Adipocyte (in vitro differentiated cells): ENCODE measurements at regions not wholly inside any gene's neighbourhood (a gene's known extent, or its start where the extent isn't known, plus 50 kb on each side); places are given as distances from the start of the nearest gene placed in this dataset.

Experiments used
- DNase-seq: peaks from one replicate; pipeline ENCODE4 v3.0.0-alpha.2; 2015; ENCODE audit warnings: low read depth
- H3K27me3 ChIP-seq: replicated peaks from 2 replicates; pipeline ENCODE4 v1.7.0; 2013; ENCODE audit warnings: mild to moderate bottlenecking, low read length, moderate library complexity; ENCODE audit not compliant: control insufficient read depth, insufficient read depth
- H3K36me3 ChIP-seq: 2 replicates; pipeline ENCODE4 v1.7.0; 2013; ENCODE audit warnings: low read length, mild to moderate bottlenecking, moderate library complexity; ENCODE audit not compliant: control insufficient read depth, insufficient read depth, severe bottlenecking
- H3K4me1 ChIP-seq: 2 replicates; pipeline ENCODE4 v1.7.0; 2013; ENCODE audit warnings: mild to moderate bottlenecking, low read length, moderate library complexity; ENCODE audit not compliant: control insufficient read depth, insufficient read depth
- H3K4me3 ChIP-seq: 2 replicates; pipeline ENCODE4 v1.7.0; 2013; ENCODE audit warnings: mild to moderate bottlenecking, low read length, moderate library complexity
- H3K9ac ChIP-seq: 2 replicates; pipeline ENCODE4 v1.7.0; 2013; ENCODE audit warnings: mild to moderate bottlenecking, low read length, moderate library complexity
- H3K9me3 ChIP-seq: 2 replicates; pipeline ENCODE4 v1.7.0; 2013; ENCODE audit warnings: mild to moderate bottlenecking, low read length, moderate library complexity; ENCODE audit not compliant: control insufficient read depth

GRCh38 chr11:93248602-93249001 is 50.8 kb upstream of the SLC36A4 start:
- no peaks in the 10 kb centered on the region for H3K36me3 ChIP-seq
- H3K4me3 ChIP-seq, result no peak overlapping the region
- DNase-seq, result peak; percentile 8
- H3K4me1 ChIP-seq, result peaks cover 14% of the 10 kb centered on the region
- H3K9me3 ChIP-seq, result peaks cover 6% of the 10 kb centered on the region
- no peak overlapping the region for H3K9ac ChIP-seq
- no peaks in the 10 kb centered on the region for H3K27me3 ChIP-seq

- Histone ChIP-seq H3K27me3 (no peaks in the 10 kb centered on the region), H3K36me3 (no peaks in the 10 kb centered on the region)
- no peak for DNase-seq
These were observed 51.8 kb upstream of the SLC36A4 start for GRCh38 chr11:93249459-93250220.

GRCh38 chr11:93250326-93250725 is 52.5 kb upstream of the SLC36A4 start:
- H3K9me3 ChIP-seq, result no peaks in the 10 kb centered on the region
- DNase-seq, result no peak
- no peaks in the 10 kb centered on the region for H3K27me3 ChIP-seq
- H3K36me3 ChIP-seq, result no peaks in the 10 kb centered on the region
- H3K9ac ChIP-seq, result no peak overlapping the region
- no peak overlapping the region for H3K4me3 ChIP-seq
- H3K4me1 ChIP-seq, result peaks cover 14% of the 10 kb centered on the region

More at GRCh38 chr11:93249459-93250220, 51.8 kb upstream of the SLC36A4 start:
- no peak overlapping the region for H3K4me3 ChIP-seq
- H3K9me3 ChIP-seq, result no peaks in the 10 kb centered on the region
- no peak overlapping the region for H3K9ac ChIP-seq
- H3K4me1 ChIP-seq, result peaks cover 14% of the 10 kb centered on the region

GRCh38 chr11:93251922-93252321 is 54.1 kb upstream of the SLC36A4 start:
- no peaks in the 10 kb centered on the region for H3K27me3 ChIP-seq
- H3K9ac ChIP-seq, result no peak overlapping the region
- DNase-seq, result no peak
- H3K4me1 ChIP-seq, result peaks cover 14% of the 10 kb centered on the region
- no peak overlapping the region for H3K4me3 ChIP-seq
- H3K9me3 ChIP-seq, result no peaks in the 10 kb centered on the region
- H3K36me3 ChIP-seq, result no peaks in the 10 kb centered on the region

GRCh38 chr11:93253111-93253510 is 55.3 kb upstream of the SLC36A4 start:
- Histone ChIP-seq H3K36me3 (no peaks in the 10 kb centered on the region), H3K9me3 (no peaks in the 10 kb centered on the region), H3K4me3 (no peak overlapping the region), H3K27me3 (no peaks in the 10 kb centered on the region), H3K4me1 (peaks cover 14% of the 10 kb centered on the region), H3K9ac (no peak overlapping the region)
- DNase-seq, result no peak

- Histone ChIP-seq H3K9me3 (peaks cover 20% of the 10 kb centered on the region), H3K4me1 (no peaks in the 10 kb centered on the region), H3K9ac (no peak overlapping the region), H3K4me3 (no peak overlapping the region), H3K36me3 (no peaks in the 10 kb centered on the region), H3K27me3 (no peaks in the 10 kb centered on the region)
- DNase-seq, result no peak
These were observed 58.8 kb upstream of the SLC36A4 start for GRCh38 chr11:93256623-93257022.

GRCh38 chr11:93267383-93267782 is 63.2 kb upstream of the DEUP1 start:
- DNase-seq, result no peak
- no peak overlapping the region for H3K9ac ChIP-seq
- H3K9me3 ChIP-seq, result peaks cover 11% of the 10 kb centered on the region
- no peaks in the 10 kb centered on the region for H3K27me3 ChIP-seq
- no peak overlapping the region for H3K4me3 ChIP-seq
- H3K36me3 ChIP-seq, result no peaks in the 10 kb centered on the region
- H3K4me1 ChIP-seq, result no peaks in the 10 kb centered on the region

GRCh38 chr11:93268287-93269040 is 62.1 kb upstream of the DEUP1 start:
- no peak overlapping the region for H3K9ac ChIP-seq
- peaks cover 11% of the 10 kb centered on the region for H3K9me3 ChIP-seq
- H3K27me3 ChIP-seq, result no peaks in the 10 kb centered on the region
- no peaks in the 10 kb centered on the region for H3K36me3 ChIP-seq
- no peak for DNase-seq
- H3K4me3 ChIP-seq, result no peak overlapping the region
- H3K4me1 ChIP-seq, result no peaks in the 10 kb centered on the region

GRCh38 chr11:93271596-93271995 is 58.9 kb upstream of the DEUP1 start:
- no peaks in the 10 kb centered on the region for H3K36me3 ChIP-seq
- H3K9ac ChIP-seq, result no peak overlapping the region
- H3K4me3 ChIP-seq, result no peak overlapping the region
- no peaks in the 10 kb centered on the region for H3K4me1 ChIP-seq
- peaks cover 11% of the 10 kb centered on the region for H3K9me3 ChIP-seq
- no peaks in the 10 kb centered on the region for H3K27me3 ChIP-seq
- no peak for DNase-seq

GRCh38 chr11:93274851-93275250 is 55.7 kb upstream of the DEUP1 start:
- Histone ChIP-seq H3K9me3 (no peaks in the 10 kb centered on the region), H3K27me3 (no peaks in the 10 kb centered on the region), H3K4me1 (no peaks in the 10 kb centered on the region), H3K4me3 (no peak overlapping the region), H3K9ac (no peak overlapping the region), H3K36me3 (no peaks in the 10 kb centered on the region)
- DNase-seq, result no peak

- Histone ChIP-seq H3K4me1 (no peaks in the 10 kb centered on the region), H3K9me3 (no peaks in the 10 kb centered on the region), H3K36me3 (no peaks in the 10 kb centered on the region), H3K27me3 (no peaks in the 10 kb centered on the region), H3K4me3 (no peak overlapping the region), H3K9ac (no peak overlapping the region)
- no peak for DNase-seq
These were observed 51.6 kb upstream of the DEUP1 start for GRCh38 chr11:93278976-93279375.
